ENCODE measurements at regions not wholly inside any gene's neighbourhood (a gene's known extent, or its start where the extent isn't known, plus 50 kb on each side); places are given as distances from the start of the nearest gene placed in this dataset.

GRCh38 chr16:17831330-17831729 lies 360.6 kb upstream of the XYLT1 start:
- no peak for TF ChIP-seq CTCF (IDR thresholded peaks at IDR 0.05; ENCODE audit: insufficient read depth, low read length)
- no peak for DNase-seq (ENCODE audit: low read depth)
- H3K4me3 ChIP-seq (ENCODE audit: low read depth, low read length): no peak overlapping the region

GRCh38 chr16:17830651-17831050 lies 359.9 kb upstream of the XYLT1 start:
- DNase-seq (ENCODE audit: low read depth): peak; percentile 1
- H3K4me3 ChIP-seq (ENCODE audit: low read depth, low read length): no peak overlapping the region
- no peak for TF ChIP-seq CTCF (IDR thresholded peaks at IDR 0.05; ENCODE audit: insufficient read depth, low read length)

- no peak for DNase-seq (ENCODE audit: low read depth)
- TF ChIP-seq CTCF (IDR thresholded peaks at IDR 0.05; ENCODE audit: insufficient read depth, low read length): no peak
- no peak overlapping the region for H3K4me3 ChIP-seq (ENCODE audit: low read depth, low read length)
These were observed 359.1 kb upstream of the XYLT1 start for GRCh38 chr16:17829811-17830210.

- DNase-seq (ENCODE audit: low read depth): peak; percentile 94
- no peak overlapping the region for H3K4me3 ChIP-seq (ENCODE audit: low read depth, low read length)
- no peak for TF ChIP-seq CTCF (IDR thresholded peaks at IDR 0.05; ENCODE audit: insufficient read depth, low read length)
These were observed 357.3 kb upstream of the XYLT1 start for GRCh38 chr16:17828012-17828411.

GRCh38 chr16:17827313-17827712 lies 356.6 kb upstream of the XYLT1 start:
- TF ChIP-seq CTCF (IDR thresholded peaks at IDR 0.05; ENCODE audit: insufficient read depth, low read length): no peak
- H3K4me3 ChIP-seq (ENCODE audit: low read depth, low read length): no peak overlapping the region
- peak; percentile 70 for DNase-seq (ENCODE audit: low read depth)

- no peak for TF ChIP-seq CTCF (IDR thresholded peaks at IDR 0.05; ENCODE audit: insufficient read depth, low read length)
- no peak for DNase-seq (ENCODE audit: low read depth)
- no peak overlapping the region for H3K4me3 ChIP-seq (ENCODE audit: low read depth, low read length)
These were observed 347.2 kb upstream of the XYLT1 start for GRCh38 chr16:17817943-17818342.

GRCh38 chr16:17817260-17817659 lies 346.5 kb upstream of the XYLT1 start:
- DNase-seq (ENCODE audit: low read depth): no peak
- H3K4me3 ChIP-seq (ENCODE audit: low read depth, low read length): no peak overlapping the region
- no peak for TF ChIP-seq CTCF (IDR thresholded peaks at IDR 0.05; ENCODE audit: insufficient read depth, low read length)
